ENCODE measurements at regions not wholly inside any gene's neighbourhood (a gene's known extent, or its start where the extent isn't known, plus 50 kb on each side); places are given as distances from the start of the nearest gene placed in this dataset.
"Not testable (repeated sequence)": the region's sequence is repeated elsewhere in the genome, so short reads cannot be mapped to it uniquely, and the experiment has no call there.

DNA sequence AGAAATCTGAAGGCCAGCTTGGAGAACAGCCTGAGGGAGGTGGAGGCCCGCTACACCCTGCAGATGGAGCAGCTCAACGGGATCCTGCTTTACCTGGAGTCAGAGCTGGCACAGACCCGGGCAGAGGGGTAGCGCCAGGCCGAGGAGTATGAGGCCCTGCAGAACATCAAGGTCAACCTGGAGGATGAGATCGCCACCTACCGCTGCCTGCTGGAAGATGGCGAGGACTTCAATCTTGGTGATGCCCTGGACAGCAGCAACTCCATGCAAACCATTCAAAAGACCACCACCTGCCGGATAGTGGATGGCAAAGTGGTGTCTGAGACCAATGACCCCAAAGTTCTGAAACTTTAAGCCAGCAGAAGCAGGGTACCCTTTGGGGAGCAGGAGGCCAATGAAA is 318.4 kb downstream of the ZFHX3 start:
- DNase-seq (ENCODE audit: low read depth in 1 of 2, low spot score in 1 of 2); in situ Hi-C loops (cut with HindIII; ENCODE audit: low pct_unique_long_range_greater_than_20kb, low sequenced_read_pairs): not testable (repeated sequence)

DNA sequence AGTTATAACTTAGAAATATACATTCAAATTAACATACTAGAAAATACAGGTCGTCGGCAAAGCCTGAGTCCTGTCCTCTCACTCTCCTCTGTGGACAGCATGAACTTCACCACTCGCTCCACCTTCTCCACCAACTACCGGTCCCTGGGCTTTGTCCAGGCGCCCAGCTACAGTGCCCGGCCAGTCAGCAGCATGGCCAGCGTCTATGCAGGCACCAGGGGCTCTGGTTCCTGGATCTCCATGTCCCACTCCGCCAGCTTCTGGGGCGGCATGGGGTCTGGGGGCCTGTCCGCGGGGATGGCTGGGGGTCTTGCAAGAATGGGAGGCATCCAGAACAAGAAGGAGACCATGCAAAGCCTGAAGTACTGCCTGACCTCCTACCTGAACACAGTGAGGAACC is 319.4 kb downstream of the ZFHX3 start:
- no peak for TF ChIP-seq JUND (IDR thresholded peaks at IDR 0.05; ENCODE audit: low read depth)
- in situ Hi-C loops (cut with HindIII; ENCODE audit: low pct_unique_long_range_greater_than_20kb, low sequenced_read_pairs): no loop called here

DNA sequence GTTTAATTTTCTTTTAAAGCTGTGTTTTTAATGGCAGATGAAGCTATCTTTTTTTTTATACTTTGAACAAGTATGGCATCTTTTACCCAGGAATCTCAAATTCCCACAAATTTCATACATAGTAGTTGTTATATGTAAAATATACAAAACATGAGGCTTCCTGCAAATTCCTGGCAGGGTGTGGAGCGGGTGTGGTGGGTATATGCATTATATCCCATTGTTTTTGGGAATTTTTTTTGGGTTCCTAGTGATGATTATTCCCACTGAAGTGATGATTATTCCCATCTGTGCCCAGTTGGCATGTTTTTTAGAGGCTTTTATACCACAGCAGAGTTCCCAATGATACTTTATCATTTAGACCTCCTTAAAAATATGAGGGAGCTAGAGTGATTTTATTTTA is 320.4 kb downstream of the ZFHX3 start:
- DNase-seq (ENCODE audit: low read depth in 1 of 2, low spot score in 1 of 2): no peak
- in situ Hi-C loops (cut with HindIII; ENCODE audit: low pct_unique_long_range_greater_than_20kb, low sequenced_read_pairs): no loop called here
- TF ChIP-seq JUND (IDR thresholded peaks at IDR 0.05; ENCODE audit: low read depth): no peak

More for the DNA sequence above, 319.4 kb downstream of the ZFHX3 start:
- no peak for DNase-seq (ENCODE audit: low read depth in 1 of 2, low spot score in 1 of 2)

DNA sequence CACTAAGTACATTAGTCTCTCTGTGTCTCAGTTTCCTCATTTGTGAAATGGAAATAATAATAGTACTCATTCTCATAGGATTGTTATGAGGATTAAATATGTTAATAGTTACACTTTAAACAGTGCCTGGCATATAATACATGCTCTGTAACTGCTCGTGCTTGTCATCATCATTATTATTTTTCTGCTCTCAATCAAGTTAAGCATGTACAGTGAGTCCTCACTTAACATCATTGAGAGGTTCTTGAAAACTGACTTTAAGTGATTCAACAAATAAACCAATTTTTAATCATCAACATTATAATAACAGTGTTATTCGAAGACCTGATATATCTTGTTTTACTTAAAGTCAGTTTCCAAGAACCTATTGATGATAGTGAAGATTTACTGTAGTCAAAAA is 322.3 kb downstream of the ZFHX3 start:
- TF ChIP-seq JUND (IDR thresholded peaks at IDR 0.05; ENCODE audit: low read depth): no peak
- in situ Hi-C loops (cut with HindIII; ENCODE audit: low pct_unique_long_range_greater_than_20kb, low sequenced_read_pairs): no loop called here
- DNase-seq (ENCODE audit: low read depth in 1 of 2, low spot score in 1 of 2): no peak

DNA sequence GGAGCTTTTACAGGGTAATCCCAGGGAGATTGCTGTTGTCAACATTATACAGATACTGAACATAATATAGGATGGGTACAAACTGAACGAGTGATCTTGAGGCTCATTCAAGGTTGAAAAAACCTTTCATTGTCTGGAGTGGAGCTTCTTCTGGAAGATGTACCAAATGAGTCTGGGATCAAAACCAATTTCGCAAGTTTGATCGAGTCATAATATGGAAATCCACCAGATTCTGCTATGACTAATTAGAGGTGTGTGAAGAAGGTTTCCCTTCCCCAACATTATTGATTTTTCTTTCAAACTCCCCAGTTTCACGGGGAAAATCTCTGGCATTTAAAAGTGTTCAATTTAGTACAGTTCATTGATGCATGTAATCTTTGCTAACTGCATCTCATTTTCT is 324.1 kb downstream of the ZFHX3 start:
- in situ Hi-C loops (cut with HindIII; ENCODE audit: low pct_unique_long_range_greater_than_20kb, low sequenced_read_pairs): no loop called here
- no peak for DNase-seq (ENCODE audit: low read depth in 1 of 2, low spot score in 1 of 2)
- no peak for TF ChIP-seq JUND (IDR thresholded peaks at IDR 0.05; ENCODE audit: low read depth)

- TF ChIP-seq JUND (IDR thresholded peaks at IDR 0.05; ENCODE audit: low read depth): no peak
- no peak for DNase-seq (ENCODE audit: low read depth in 1 of 2, low spot score in 1 of 2)
- in situ Hi-C loops (cut with HindIII; ENCODE audit: low pct_unique_long_range_greater_than_20kb, low sequenced_read_pairs): no loop called here
Measured at GRCh38 chr16:72722552-72722951, 325.4 kb downstream of the ZFHX3 start.

DNA sequence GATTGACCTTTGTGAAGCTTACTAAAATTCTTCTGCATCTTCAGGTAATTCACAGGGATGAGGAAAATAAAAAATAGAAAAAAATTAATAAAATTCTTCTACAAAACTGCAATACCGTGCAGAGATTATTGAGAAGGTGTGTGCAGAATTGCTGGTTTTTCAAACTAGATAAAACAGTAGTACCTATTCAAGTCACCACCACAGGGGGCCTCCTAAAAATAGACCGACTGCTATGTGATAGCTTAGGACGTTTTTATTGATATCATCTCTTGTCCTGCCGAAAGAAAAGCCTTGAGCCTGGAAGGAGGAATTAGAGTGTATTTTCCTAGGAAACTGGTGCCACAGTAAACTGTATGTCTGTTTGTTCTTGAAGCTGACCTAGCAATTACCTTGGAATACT is 325.9 kb downstream of the ZFHX3 start:
- in situ Hi-C loops (cut with HindIII; ENCODE audit: low pct_unique_long_range_greater_than_20kb, low sequenced_read_pairs): no loop called here
- DNase-seq (ENCODE audit: low read depth in 1 of 2, low spot score in 1 of 2): no peak
- no peak for TF ChIP-seq JUND (IDR thresholded peaks at IDR 0.05; ENCODE audit: low read depth)

DNA sequence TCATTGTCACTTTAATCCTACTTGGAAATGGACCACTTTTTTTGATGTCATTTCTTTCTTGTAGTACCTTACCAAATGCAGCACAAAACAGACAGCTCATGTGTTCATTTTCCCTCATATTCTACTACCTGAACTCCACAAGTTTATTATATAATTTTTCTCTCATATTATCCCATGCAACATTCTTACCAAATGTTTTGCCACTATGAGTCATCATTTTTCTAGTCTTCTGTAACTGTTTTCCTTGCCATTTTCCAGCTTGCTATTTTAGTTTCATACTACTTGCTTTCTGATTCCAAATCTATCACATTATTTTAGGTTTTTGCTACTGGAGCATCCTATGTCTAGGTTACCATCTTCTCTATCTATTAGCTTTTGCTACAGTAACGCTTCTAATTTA is 332.7 kb downstream of the ZFHX3 start:
- TF ChIP-seq JUND (IDR thresholded peaks at IDR 0.05; ENCODE audit: low read depth): no peak
- no peak for DNase-seq (ENCODE audit: low read depth in 1 of 2, low spot score in 1 of 2)

DNA sequence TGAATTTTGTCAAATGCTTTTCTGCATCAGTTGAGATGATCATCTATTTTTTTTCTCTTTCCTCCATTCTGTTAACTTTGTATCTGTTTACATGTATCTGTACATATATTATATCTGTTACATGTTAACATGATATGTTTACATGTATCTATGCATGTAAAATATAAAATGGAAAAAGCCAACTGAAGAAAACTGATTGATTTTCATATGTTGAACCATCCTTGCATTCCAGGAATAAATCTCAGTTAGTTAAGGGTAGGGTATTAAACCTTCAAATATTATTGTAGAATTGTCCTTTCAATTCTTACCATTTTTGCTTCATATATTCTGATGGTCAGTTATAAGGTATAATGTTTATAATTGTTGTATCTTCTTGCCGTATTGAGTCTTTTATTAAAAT is 336.1 kb downstream of the ZFHX3 start:
- in situ Hi-C loops (cut with HindIII; ENCODE audit: low pct_unique_long_range_greater_than_20kb, low sequenced_read_pairs): no loop called here
- no peak for TF ChIP-seq JUND (IDR thresholded peaks at IDR 0.05; ENCODE audit: low read depth)
- no peak for DNase-seq (ENCODE audit: low read depth in 1 of 2, low spot score in 1 of 2)

More for the DNA sequence above, 332.7 kb downstream of the ZFHX3 start:
- in situ Hi-C loops (cut with HindIII; ENCODE audit: low pct_unique_long_range_greater_than_20kb, low sequenced_read_pairs): no loop called here

DNA sequence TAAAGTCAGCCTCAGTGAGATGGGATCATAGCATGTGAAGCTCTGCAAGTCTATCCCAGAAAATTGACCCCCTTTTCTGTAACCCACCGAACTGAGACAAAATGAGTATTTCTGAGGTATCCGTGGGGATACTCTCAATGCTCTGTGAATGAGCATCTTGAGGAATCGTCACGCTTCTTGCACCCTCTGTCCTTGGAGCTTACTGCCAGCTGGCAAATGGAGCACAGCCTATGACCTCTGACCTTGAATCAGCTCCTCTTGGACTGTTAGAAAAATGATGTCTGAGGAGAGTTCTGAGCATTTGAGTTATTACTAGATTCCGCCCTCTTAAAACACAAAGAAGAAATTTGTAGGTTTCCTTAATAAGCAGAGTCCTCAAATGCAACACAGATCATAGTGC is 342.1 kb downstream of the ZFHX3 start:
- DNase-seq (ENCODE audit: low read depth in 1 of 2, low spot score in 1 of 2): no peak
- in situ Hi-C loops (cut with HindIII; ENCODE audit: low pct_unique_long_range_greater_than_20kb, low sequenced_read_pairs): no loop called here
- no peak for TF ChIP-seq JUND (IDR thresholded peaks at IDR 0.05; ENCODE audit: low read depth)

DNA sequence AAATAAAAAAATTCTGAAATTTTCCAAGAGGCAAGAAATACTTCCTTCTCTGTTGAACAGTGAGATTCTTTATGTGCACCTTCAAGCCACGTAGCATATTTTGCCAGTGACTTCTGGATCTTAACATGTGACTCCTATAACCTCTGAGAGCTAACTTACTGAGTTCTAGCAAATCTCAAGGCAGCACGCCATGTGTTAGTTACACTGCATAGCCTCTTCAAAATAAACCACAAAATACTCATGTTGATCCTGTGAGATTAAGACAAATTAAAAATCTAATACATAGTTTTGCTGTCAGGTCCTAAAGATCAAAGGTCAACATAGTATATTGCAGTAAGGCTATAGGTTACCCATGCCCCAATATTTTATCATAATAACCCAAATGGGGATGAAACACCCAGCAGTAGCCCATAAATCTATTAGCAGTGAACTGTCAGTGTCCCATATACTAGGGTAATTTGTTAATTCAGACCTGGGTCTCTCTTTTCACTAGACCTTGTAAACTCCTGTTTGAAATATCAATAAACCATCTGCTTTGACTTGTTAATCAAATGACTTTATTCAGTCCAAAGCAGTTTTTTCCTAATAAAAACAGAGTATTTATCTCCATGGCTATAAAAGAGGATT is 343.1 kb downstream of the ZFHX3 start:
- TF ChIP-seq JUND (IDR thresholded peaks at IDR 0.05; ENCODE audit: low read depth): no peak
- in situ Hi-C loops (cut with HindIII; ENCODE audit: low pct_unique_long_range_greater_than_20kb, low sequenced_read_pairs): no loop called here

DNA sequence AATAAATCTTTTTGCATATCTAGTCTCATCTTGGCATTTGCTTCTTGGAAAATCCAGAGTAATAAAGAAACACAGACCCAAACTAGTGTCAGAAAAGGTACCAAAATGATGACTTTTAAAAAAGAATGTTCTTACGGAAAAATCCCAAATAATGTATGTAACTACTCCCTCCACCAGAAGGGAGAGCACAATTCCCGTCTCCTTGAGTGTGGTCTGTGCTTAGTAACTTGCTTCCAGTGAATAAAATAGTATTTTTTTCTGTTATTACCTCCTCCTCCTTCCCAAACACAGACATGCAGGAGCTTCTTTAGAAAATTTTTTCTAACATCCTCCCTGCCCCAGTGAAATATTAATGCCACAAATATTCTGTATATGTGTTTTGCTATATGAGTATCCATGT is 358.1 kb downstream of the ZFHX3 start:
- TF ChIP-seq JUND (IDR thresholded peaks at IDR 0.05; ENCODE audit: low read depth): no peak
- DNase-seq (ENCODE audit: low read depth in 1 of 2, low spot score in 1 of 2): no peak
- in situ Hi-C loops (cut with HindIII; ENCODE audit: low pct_unique_long_range_greater_than_20kb, low sequenced_read_pairs): no loop called here

More for the DNA sequence above, 343.1 kb downstream of the ZFHX3 start:
- DNase-seq (ENCODE audit: low read depth in 1 of 2, low spot score in 1 of 2): no peak

GRCh38 chr16:72680732-72681131 is 367.2 kb downstream of the ZFHX3 start:
- no peak for TF ChIP-seq JUND (IDR thresholded peaks at IDR 0.05; ENCODE audit: low read depth)
- no peak for DNase-seq (ENCODE audit: low read depth in 1 of 2, low spot score in 1 of 2)
- in situ Hi-C loops (cut with HindIII; ENCODE audit: low pct_unique_long_range_greater_than_20kb, low sequenced_read_pairs): no loop called here

- TF ChIP-seq JUND (IDR thresholded peaks at IDR 0.05; ENCODE audit: low read depth): no peak
- in situ Hi-C loops (cut with HindIII; ENCODE audit: low pct_unique_long_range_greater_than_20kb, low sequenced_read_pairs): no loop called here
Measured at GRCh38 chr16:72679856-72680255, 368.1 kb downstream of the ZFHX3 start.

More at GRCh38 chr16:72679856-72680255, 368.1 kb downstream of the ZFHX3 start:
- DNase-seq (ENCODE audit: low read depth in 1 of 2, low spot score in 1 of 2): no peak

Data from T47D (cell line).